Neural cell (in vitro differentiated cells): ENCODE measurements at regions not wholly inside any gene's neighbourhood (a gene's known extent, or its start where the extent isn't known, plus 50 kb on each side); places are given as distances from the start of the nearest gene placed in this dataset.

Experiments
- H2AFZ ChIP-seq: fragments of 200-600, 300-800 bp; sonication (generic), shearing (Covaris generic); 2 replicates; pipeline ENCODE4 v1.6.0; 2014; ENCODE audit warnings: low read depth, mild to moderate bottlenecking, antibody characterized with exemption, low read length, moderate library complexity
- H3F3A ChIP-seq: fragments of 200-600 bp; shearing (Covaris generic); 2 replicates; pipeline ENCODE4 v1.6.1; 2016; ENCODE audit warnings: mild to moderate bottlenecking, moderate library complexity, mixed read lengths, antibody characterized with exemption, low read length; ENCODE audit not compliant: insufficient read depth, poor library complexity, severe bottlenecking
- H3K27ac ChIP-seq: fragments of 200-600, 300-800 bp; sonication (generic), shearing (Covaris generic); 2 replicates; pipeline ENCODE4 v1.5.1; 2014; ENCODE audit warnings: mild to moderate bottlenecking, low read length, moderate library complexity
- H3K27me3 ChIP-seq: fragments of 300-800, 200-600 bp; sonication (generic), shearing (Covaris generic); 2 replicates; pipeline ENCODE4 v1.6.0; 2014; ENCODE audit warnings: mild to moderate bottlenecking, low read depth, low read length, moderate library complexity; ENCODE audit not compliant: insufficient read depth
- H3K36me3 ChIP-seq: fragments of 300-800, 200-600 bp; sonication (generic), shearing (Covaris generic); 2 replicates; pipeline ENCODE4 v1.5.1; 2014; ENCODE audit warnings: mild to moderate bottlenecking, antibody characterized with exemption, low read length, moderate library complexity; ENCODE audit not compliant: insufficient read depth
- H3K4me2 ChIP-seq: fragments of 300-800, 200-600 bp; sonication (generic), shearing (Covaris generic); 2 replicates; pipeline ENCODE4 v1.6.0; 2014; ENCODE audit warnings: mild to moderate bottlenecking, low read length
- H3K4me3 ChIP-seq: fragments of 300-800, 200-600 bp; sonication (generic), shearing (Covaris generic); 2 replicates; pipeline ENCODE4 v1.5.1; 2014; ENCODE audit warnings: mild to moderate bottlenecking, low read length, moderate library complexity
- H3K79me2 ChIP-seq: fragments of 200-600 bp; shearing (Covaris generic); replicated peaks from 2 replicates; pipeline ENCODE4 v1.6.0; 2014; ENCODE audit warnings: mild to moderate bottlenecking, low read length, moderate library complexity; ENCODE audit not compliant: insufficient read depth
- H3K9ac ChIP-seq: fragments of 300-800, 200-600 bp; sonication (generic), shearing (Covaris generic); 2 replicates; pipeline ENCODE4 v1.6.1; 2016; ENCODE audit warnings: mild to moderate bottlenecking, low read length, mixed read lengths
- H3K9me2 ChIP-seq: fragments of 200-600 bp; shearing (Covaris generic); 2 replicates; pipeline ENCODE4 v1.6.1; 2016; ENCODE audit warnings: mild to moderate bottlenecking, low read length, mixed read lengths; ENCODE audit not compliant: insufficient read depth
- H3K9me3 ChIP-seq: fragments of 200-600, 300-800 bp; sonication (generic), shearing (Covaris generic); 2 replicates; pipeline ENCODE4 v1.6.1; 2016; ENCODE audit warnings: mild to moderate bottlenecking, mixed run types, low read length, moderate library complexity, mixed read lengths
- H4K20me1 ChIP-seq: fragments of 200-600 bp; shearing (Covaris generic); 2 replicates; pipeline ENCODE4 v1.6.1; 2016; ENCODE audit warnings: mild to moderate bottlenecking, mixed run types; ENCODE audit not compliant: insufficient read depth
- EP300 ChIP-seq: fragments of 450-650 bp; conservative IDR thresholded peaks from 2 replicates; pipeline ENCODE4 v1.6.1; 2014; ENCODE audit warnings: antibody characterized with exemption, mild to moderate bottlenecking, moderate library complexity; ENCODE audit not compliant: poor library complexity, severe bottlenecking
- EZH2 ChIP-seq: fragments of 200-600, 300-800 bp; shearing (Covaris generic), sonication (generic); IDR thresholded peaks from 2 replicates; pipeline ENCODE4 v1.6.1; 2014; ENCODE audit warnings: antibody characterized with exemption, low read length, borderline replicate concordance, mild to moderate bottlenecking; ENCODE audit not compliant: insufficient read depth, poor library complexity, severe bottlenecking
- MXI1 ChIP-seq: fragments of 450-650 bp; conservative IDR thresholded peaks from 2 replicates; pipeline ENCODE4 v1.6.1; 2014; ENCODE audit warnings: antibody characterized with exemption, mild to moderate bottlenecking; ENCODE audit not compliant: poor library complexity, severe bottlenecking
- POLR2AphosphoS5 ChIP-seq: IDR thresholded peaks from 2 replicates; pipeline ENCODE4 v1.6.1; 2012
- RAD21 ChIP-seq: fragments of 450-650 bp; conservative IDR thresholded peaks from 2 replicates; pipeline ENCODE4 v1.6.1; 2014; ENCODE audit warnings: antibody characterized with exemption, mild to moderate bottlenecking, moderate library complexity
- SMC3 ChIP-seq: fragments of 450-650 bp; conservative IDR thresholded peaks from 2 replicates; pipeline ENCODE4 v1.6.1; 2014; ENCODE audit warnings: antibody characterized with exemption, mild to moderate bottlenecking, moderate library complexity; ENCODE audit not compliant: poor library complexity
- TAF1 ChIP-seq: IDR thresholded peaks from 2 replicates; pipeline ENCODE4 v1.6.1; 2012; ENCODE audit warnings: low read depth
- TF ChIP-seq, protein P1 (sequence below): IDR thresholded peaks from 2 replicates; pipeline ENCODE4 v1.6.1; 2012; ENCODE audit warnings: borderline replicate concordance
- TF ChIP-seq, protein P2 (sequence below): fragments of 450-650 bp; IDR thresholded peaks from 2 replicates; pipeline ENCODE4 v1.5.1; 2014; ENCODE audit warnings: antibody characterized with exemption, mild to moderate bottlenecking, moderate library complexity; ENCODE audit not compliant: poor library complexity, severe bottlenecking

DNA sequence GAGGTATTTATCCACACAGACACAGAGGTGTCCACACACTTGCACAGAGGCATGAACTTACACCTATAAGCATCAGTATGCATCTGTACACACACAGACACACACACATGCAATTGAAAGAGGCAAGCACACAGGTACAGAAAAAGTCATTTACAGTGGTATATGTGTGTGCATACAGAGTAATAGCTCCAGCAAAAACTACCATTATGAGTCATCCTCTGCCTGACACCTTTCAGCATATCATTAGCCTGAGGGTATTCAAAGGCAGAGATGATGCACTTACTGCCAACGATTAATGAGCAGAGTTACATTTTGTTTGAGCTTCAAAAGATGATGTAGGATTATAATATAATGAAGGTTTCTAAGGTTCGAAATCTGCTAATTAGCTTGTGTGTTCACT lies 100.3 kb upstream of the TPRG1 start:
- no peak overlapping the region for H3K9ac ChIP-seq
- no peaks in the 10 kb centered on the region for H4K20me1 ChIP-seq
- H3K27me3 ChIP-seq: no peaks in the 10 kb centered on the region
- H3F3A ChIP-seq: no peaks in the 10 kb centered on the region
- H3K79me2 ChIP-seq: no peaks in the 10 kb centered on the region
- TF ChIP-seq EP300 (peak; percentile 16), TAF1 (no peak)
- TF ChIP-seq, protein P1, sequence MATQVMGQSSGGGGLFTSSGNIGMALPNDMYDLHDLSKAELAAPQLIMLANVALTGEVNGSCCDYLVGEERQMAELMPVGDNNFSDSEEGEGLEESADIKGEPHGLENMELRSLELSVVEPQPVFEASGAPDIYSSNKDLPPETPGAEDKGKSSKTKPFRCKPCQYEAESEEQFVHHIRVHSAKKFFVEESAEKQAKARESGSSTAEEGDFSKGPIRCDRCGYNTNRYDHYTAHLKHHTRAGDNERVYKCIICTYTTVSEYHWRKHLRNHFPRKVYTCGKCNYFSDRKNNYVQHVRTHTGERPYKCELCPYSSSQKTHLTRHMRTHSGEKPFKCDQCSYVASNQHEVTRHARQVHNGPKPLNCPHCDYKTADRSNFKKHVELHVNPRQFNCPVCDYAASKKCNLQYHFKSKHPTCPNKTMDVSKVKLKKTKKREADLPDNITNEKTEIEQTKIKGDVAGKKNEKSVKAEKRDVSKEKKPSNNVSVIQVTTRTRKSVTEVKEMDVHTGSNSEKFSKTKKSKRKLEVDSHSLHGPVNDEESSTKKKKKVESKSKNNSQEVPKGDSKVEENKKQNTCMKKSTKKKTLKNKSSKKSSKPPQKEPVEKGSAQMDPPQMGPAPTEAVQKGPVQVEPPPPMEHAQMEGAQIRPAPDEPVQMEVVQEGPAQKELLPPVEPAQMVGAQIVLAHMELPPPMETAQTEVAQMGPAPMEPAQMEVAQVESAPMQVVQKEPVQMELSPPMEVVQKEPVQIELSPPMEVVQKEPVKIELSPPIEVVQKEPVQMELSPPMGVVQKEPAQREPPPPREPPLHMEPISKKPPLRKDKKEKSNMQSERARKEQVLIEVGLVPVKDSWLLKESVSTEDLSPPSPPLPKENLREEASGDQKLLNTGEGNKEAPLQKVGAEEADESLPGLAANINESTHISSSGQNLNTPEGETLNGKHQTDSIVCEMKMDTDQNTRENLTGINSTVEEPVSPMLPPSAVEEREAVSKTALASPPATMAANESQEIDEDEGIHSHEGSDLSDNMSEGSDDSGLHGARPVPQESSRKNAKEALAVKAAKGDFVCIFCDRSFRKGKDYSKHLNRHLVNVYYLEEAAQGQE: no peak
- H3K4me2 ChIP-seq: no peak overlapping the region
- H3K36me3 ChIP-seq: no peaks in the 10 kb centered on the region
- H3K9me3 ChIP-seq: no peaks in the 10 kb centered on the region
- H3K27ac ChIP-seq: no peak overlapping the region
- no peaks in the 10 kb centered on the region for H3K9me2 ChIP-seq
- no peak overlapping the region for H2AFZ ChIP-seq
- H3K4me3 ChIP-seq: no peak overlapping the region

DNA sequence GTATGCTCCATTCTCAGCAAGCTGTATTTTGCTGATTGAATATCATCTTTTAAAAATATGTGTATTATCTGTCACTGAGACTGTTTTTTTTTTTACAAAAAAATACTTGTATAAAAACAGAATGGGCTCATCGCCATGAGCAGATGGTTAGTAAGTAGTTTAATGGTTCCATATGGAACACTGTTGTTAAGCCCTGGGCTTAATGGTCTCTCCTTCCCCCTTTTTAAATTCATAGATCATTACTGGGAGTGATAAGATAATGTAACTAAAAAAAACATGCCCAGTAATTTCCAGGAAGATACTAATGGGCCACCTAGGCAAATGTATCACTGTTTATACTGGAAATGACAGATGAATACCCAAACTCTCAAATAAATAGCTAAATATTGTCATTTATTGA lies 95.3 kb upstream of the TPRG1 start:
- Histone ChIP-seq H3K27me3 (no peaks in the 10 kb centered on the region), H3K36me3 (no peaks in the 10 kb centered on the region), H3F3A (no peaks in the 10 kb centered on the region), H3K4me2 (no peak overlapping the region), H2AFZ (no peak overlapping the region), H3K9me2 (no peaks in the 10 kb centered on the region), H3K9ac (no peak overlapping the region), H3K79me2 (no peaks in the 10 kb centered on the region), H3K9me3 (no peaks in the 10 kb centered on the region), H4K20me1 (no peaks in the 10 kb centered on the region), H3K4me3 (no peak overlapping the region), H3K27ac (no peak overlapping the region)
- TF ChIP-seq EP300 (no peak), RAD21 (no peak), POLR2AphosphoS5 (no peak), EZH2 (no peak), MXI1 (no peak), SMC3 (no peak), TAF1 (no peak)
- TF ChIP-seq, protein P1: no peak
- TF ChIP-seq, protein P2, sequence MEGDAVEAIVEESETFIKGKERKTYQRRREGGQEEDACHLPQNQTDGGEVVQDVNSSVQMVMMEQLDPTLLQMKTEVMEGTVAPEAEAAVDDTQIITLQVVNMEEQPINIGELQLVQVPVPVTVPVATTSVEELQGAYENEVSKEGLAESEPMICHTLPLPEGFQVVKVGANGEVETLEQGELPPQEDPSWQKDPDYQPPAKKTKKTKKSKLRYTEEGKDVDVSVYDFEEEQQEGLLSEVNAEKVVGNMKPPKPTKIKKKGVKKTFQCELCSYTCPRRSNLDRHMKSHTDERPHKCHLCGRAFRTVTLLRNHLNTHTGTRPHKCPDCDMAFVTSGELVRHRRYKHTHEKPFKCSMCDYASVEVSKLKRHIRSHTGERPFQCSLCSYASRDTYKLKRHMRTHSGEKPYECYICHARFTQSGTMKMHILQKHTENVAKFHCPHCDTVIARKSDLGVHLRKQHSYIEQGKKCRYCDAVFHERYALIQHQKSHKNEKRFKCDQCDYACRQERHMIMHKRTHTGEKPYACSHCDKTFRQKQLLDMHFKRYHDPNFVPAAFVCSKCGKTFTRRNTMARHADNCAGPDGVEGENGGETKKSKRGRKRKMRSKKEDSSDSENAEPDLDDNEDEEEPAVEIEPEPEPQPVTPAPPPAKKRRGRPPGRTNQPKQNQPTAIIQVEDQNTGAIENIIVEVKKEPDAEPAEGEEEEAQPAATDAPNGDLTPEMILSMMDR: no peak
